WI38 (cell line): ENCODE measurements at regions not wholly inside any gene's neighbourhood (a gene's known extent, or its start where the extent isn't known, plus 50 kb on each side); places are given as distances from the start of the nearest gene placed in this dataset.

Experiments used
- H3K4me3 ChIP-seq: 2 replicates; pipeline ENCODE4 v1.5.1; 2011; ENCODE audit warnings: low read depth, mild to moderate bottlenecking, control low read depth, low read length
- TF ChIP-seq, protein P1 (sequence below): IDR thresholded peaks from 2 replicates; pipeline ENCODE4 v1.5.1; 2012; ENCODE audit warnings: low read depth, mild to moderate bottlenecking, control low read depth, low read length

- no peak overlapping the region for H3K4me3 ChIP-seq
These were observed 299.0 kb downstream of the TTC6 start for GRCh38 chr14:37894463-37894862.

DNA sequence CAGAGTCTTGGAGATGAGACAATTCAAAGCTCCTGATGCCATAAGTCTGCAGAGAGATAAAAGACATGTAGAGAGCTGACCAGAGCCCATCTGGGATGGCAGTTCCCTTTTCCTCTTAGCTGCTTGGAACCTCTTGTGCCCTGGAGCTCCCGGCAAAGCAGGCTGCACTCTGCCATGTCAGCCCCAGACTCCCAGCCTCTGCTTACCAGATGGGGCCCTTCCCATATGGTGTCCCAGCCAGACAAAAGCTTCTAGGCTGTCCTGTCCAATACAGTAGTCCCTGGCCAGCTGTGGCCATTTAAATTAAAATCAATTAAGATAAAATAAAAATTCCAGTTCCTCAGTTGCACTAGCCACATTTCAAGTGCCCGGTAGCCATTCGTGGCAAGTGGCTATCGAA is 303.9 kb downstream of the TTC6 start:
- TF ChIP-seq, protein P1, sequence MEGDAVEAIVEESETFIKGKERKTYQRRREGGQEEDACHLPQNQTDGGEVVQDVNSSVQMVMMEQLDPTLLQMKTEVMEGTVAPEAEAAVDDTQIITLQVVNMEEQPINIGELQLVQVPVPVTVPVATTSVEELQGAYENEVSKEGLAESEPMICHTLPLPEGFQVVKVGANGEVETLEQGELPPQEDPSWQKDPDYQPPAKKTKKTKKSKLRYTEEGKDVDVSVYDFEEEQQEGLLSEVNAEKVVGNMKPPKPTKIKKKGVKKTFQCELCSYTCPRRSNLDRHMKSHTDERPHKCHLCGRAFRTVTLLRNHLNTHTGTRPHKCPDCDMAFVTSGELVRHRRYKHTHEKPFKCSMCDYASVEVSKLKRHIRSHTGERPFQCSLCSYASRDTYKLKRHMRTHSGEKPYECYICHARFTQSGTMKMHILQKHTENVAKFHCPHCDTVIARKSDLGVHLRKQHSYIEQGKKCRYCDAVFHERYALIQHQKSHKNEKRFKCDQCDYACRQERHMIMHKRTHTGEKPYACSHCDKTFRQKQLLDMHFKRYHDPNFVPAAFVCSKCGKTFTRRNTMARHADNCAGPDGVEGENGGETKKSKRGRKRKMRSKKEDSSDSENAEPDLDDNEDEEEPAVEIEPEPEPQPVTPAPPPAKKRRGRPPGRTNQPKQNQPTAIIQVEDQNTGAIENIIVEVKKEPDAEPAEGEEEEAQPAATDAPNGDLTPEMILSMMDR: no peak
- no peak overlapping the region for H3K4me3 ChIP-seq

More at GRCh38 chr14:37894463-37894862, 299.0 kb downstream of the TTC6 start:
- TF ChIP-seq, protein P1: no peak

DNA sequence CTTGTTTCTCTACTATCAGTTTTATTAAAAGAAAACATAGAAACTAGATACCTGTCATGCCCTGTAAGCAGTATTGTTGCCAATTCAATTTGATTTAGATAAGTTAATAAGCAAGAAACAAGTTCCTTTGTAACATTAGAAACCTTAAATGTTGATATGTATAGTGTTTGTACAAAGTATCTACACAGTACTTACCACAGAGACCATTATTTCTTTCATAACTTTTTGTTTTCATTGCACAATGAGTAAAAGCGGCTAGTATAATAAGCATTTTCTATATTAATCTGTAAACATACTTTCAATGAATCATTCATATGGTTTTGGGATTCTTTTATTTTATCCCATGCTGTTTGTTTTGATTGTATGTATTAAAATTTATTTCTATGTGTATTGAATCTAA is 305.1 kb downstream of the TTC6 start:
- H3K4me3 ChIP-seq: no peak overlapping the region
- TF ChIP-seq, protein P1: no peak

GRCh38 chr14:37901978-37902377 is 305.7 kb upstream of the SSTR1 start:
- H3K4me3 ChIP-seq: no peak overlapping the region
- TF ChIP-seq, protein P1: no peak

- H3K4me3 ChIP-seq: no peak overlapping the region
- TF ChIP-seq, protein P1: 0 out of 2 replicates have a peak, but pooled peaks have one; percentile 16
These were observed 304.1 kb upstream of the SSTR1 start for GRCh38 chr14:37903343-37904191.

DNA sequence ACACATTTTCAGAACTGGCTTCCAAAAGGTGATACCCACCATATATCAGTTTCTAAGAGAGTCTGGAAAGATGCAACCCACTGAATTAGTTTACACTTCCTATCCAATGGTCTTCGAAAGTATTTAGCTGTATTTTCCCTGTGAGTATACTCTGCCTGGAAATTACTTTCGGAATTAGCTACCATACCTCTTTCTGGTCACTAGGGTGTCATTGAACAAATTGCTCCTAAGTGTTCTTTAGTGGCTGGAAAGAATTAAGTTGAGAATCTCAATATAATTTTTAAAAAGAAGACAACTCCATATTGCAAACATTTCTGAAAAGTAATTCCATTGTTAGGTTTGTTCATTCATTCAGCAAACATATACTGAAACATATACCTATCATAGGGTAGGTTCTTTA is 283.1 kb upstream of the SSTR1 start:
- no peak overlapping the region for H3K4me3 ChIP-seq
- TF ChIP-seq, protein P1: no peak

GRCh38 chr14:37932008-37932407 is 275.7 kb upstream of the SSTR1 start:
- H3K4me3 ChIP-seq: no peak overlapping the region
- TF ChIP-seq, protein P1: no peak
